Esophagus squamous epithelium (tissue), 5 donors: ENCODE measurements at regions not wholly inside any gene's neighbourhood (a gene's known extent, or its start where the extent isn't known, plus 50 kb on each side); places are given as distances from the start of the nearest gene placed in this dataset.

Source experiments
- DNase-seq: peaks from one replicate; lab custom pipeline; 2025; lab: John Stamatoyannopoulos, UW
- H3K27ac ChIP-seq, 4 donors: fragments of 200-600 bp; sonication (generic); one replicate each; pipeline ENCODE4 v1.5.1; 2016 to 2019; ENCODE audit warnings: mild to moderate bottlenecking in 1 of 4
- H3K27me3 ChIP-seq, 4 donors: fragments of 200-600 bp; sonication (generic); 1 replicate in 3 of 4; 2 replicates in 1 of 4; pipeline versions ENCODE4 v1.5.1 to v1.6.0; 2017 to 2021; ENCODE audit warnings: antibody characterized with exemption in 1 of 4
- H3K36me3 ChIP-seq, 3 donors: fragments of 200-600 bp; sonication (generic); one replicate each; pipeline ENCODE4 v1.5.1; 2016 to 2019
- H3K4me1 ChIP-seq, 3 donors: fragments of 200-600 bp; sonication (generic); one replicate each; pipeline ENCODE4 v1.5.1; 2017 to 2019
- H3K4me3 ChIP-seq, 4 donors: fragments of 200-600 bp; sonication (generic); 1 replicate in 3 of 4; 2 replicates in 1 of 4; pipeline ENCODE4 v1.5.1; 2016 to 2019; ENCODE audit warnings: mild to moderate bottlenecking in 2 of 4, moderate library complexity in 1 of 4
- H3K9me3 ChIP-seq, 3 donors: fragments of 200-600 bp; sonication (generic); one replicate each; pipeline ENCODE4 v1.5.1; 2016 to 2019
- POLR2A ChIP-seq, 4 donors: fragments of 450-650 bp; IDR thresholded peaks; one replicate each; pipeline ENCODE4 v1.6.1; 2017; ENCODE audit warnings: antibody characterized with exemption in 4 of 4, mild to moderate bottlenecking in 4 of 4, moderate library complexity in 3 of 4
- WGBS, 2 donors: methylation state at CpG; one replicate each; pipeline ENCODE4 v1.1.5; 2018; 5-methylcytosine and 5-hydroxymethylcytosine counted together
- intact Hi-C: fragments of 100-400 bp; cut with DNase I; formaldehyde crosslinking; loops from one replicate; pipeline ENCODE4 v1.15.0; 2022
- TF ChIP-seq, protein P1 (sequence below), 6 experiments: fragments of 450-650 bp in 4 of 6; fragments of 200-600 bp in 2 of 6; sonication (generic) in 2 of 6; IDR thresholded peaks; one replicate each; pipeline ENCODE4 v1.5.1; 2016 to 2019; ENCODE audit warnings: antibody characterized with exemption in 6 of 6, mild to moderate bottlenecking in 4 of 6, moderate library complexity in 4 of 6
- donor health status: DM: yes; HTN: yes; CAD: no.

DNA sequence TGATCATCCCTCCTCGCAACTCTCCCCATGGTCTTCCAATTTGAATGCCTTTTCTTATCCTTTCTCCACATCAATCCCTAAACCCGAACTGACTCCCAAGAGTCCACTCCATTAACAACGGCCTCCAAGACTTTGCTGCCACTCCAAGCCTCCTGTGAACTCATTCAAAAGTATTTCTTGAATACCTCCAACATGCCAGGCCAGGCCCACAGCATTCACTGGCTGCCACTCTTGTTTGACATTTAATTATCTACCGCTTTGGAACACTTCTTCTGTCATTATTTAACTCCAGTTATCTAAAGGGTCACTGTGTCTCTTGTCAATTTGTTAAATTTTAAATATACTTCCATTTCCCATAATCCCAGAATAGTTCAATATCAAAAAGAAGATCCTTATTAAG, 378.9 kb downstream of the EFNA5 start:
- 90 to 93% methylated on average over 4 of the region's 4 CpGs for WGBS, 2 donors

DNA sequence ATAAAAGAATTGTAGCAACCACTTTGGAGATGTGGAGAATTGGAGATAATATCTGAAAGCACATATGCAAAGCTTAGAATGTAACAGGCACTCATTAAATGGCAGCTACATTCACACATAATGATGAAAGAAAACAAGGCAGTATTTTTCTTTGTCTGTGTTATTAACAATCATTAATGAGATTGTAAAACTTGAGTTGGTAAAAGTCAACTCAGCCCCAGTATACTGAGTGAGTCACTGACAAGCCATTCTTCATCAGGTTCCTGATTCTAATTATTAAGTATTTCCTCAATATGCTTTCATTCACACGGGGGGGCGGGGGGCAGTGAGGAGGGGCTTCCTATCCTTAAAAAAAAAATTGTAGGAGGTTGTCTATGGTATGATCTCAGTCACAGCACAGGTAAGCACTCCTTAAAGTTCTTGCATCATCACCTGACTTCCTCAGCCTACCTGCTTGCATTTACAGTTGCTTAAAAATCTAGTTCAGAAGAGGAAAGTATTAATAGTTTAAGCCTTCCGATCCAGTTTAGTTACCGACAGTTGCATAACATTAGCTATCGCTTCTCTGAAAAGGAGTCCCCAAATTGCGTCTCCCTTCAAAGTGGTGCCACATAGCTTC, 379.8 kb downstream of the EFNA5 start:
- Histone ChIP-seq H3K27ac (no peak overlapping the region), H3K9me3 (no peaks in the 10 kb centered on the region), H3K36me3 (no peaks in the 10 kb centered on the region), H3K27me3 (no peaks in the 10 kb centered on the region), H3K4me3 (no peak overlapping the region), H3K4me1 (peaks cover 0 to 16% (median 0%) of the 10 kb centered on the region in 3 donors)
- DNase-seq = no peak
- intact Hi-C loops = no loop called here
- WGBS, 2 donors = 70 to 75% methylated on average over 6 of the region's 6 CpGs
- TF ChIP-seq, protein P1, sequence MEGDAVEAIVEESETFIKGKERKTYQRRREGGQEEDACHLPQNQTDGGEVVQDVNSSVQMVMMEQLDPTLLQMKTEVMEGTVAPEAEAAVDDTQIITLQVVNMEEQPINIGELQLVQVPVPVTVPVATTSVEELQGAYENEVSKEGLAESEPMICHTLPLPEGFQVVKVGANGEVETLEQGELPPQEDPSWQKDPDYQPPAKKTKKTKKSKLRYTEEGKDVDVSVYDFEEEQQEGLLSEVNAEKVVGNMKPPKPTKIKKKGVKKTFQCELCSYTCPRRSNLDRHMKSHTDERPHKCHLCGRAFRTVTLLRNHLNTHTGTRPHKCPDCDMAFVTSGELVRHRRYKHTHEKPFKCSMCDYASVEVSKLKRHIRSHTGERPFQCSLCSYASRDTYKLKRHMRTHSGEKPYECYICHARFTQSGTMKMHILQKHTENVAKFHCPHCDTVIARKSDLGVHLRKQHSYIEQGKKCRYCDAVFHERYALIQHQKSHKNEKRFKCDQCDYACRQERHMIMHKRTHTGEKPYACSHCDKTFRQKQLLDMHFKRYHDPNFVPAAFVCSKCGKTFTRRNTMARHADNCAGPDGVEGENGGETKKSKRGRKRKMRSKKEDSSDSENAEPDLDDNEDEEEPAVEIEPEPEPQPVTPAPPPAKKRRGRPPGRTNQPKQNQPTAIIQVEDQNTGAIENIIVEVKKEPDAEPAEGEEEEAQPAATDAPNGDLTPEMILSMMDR (IDR thresholded peaks at IDR 0.05) = no peak
- no peak for TF ChIP-seq POLR2A (IDR thresholded peaks at IDR 0.05)

More for the DNA sequence above, 378.9 kb downstream of the EFNA5 start:
- TF ChIP-seq, protein P1 (IDR thresholded peaks at IDR 0.05) = no peak
- no peak for TF ChIP-seq POLR2A (IDR thresholded peaks at IDR 0.05)
- Histone ChIP-seq H3K27ac (no peak overlapping the region), H3K4me3 (no peak overlapping the region), H3K4me1 (peaks cover 0 to 23% (median 0%) of the 10 kb centered on the region in 3 donors), H3K9me3 (no peaks in the 10 kb centered on the region), H3K36me3 (no peaks in the 10 kb centered on the region), H3K27me3 (no peaks in the 10 kb centered on the region)
- intact Hi-C loops = no loop called here
- DNase-seq = no peak

GRCh38 chr5:107289030-107289714, 381.6 kb downstream of the EFNA5 start:
- no peaks in the 10 kb centered on the region for H3K27me3 ChIP-seq
- H3K4me1 ChIP-seq = peaks cover 0 to 6% (median 0%) of the 10 kb centered on the region in 3 donors
- no peak overlapping the region for H3K4me3 ChIP-seq
- 48 to 65% methylated on average over 3 to 4 of the region's 4 CpGs for WGBS, 2 donors
- H3K27ac ChIP-seq = no peak overlapping the region
- no peak for DNase-seq
- TF ChIP-seq, protein P1 (IDR thresholded peaks at IDR 0.05) = no peak
- TF ChIP-seq POLR2A (IDR thresholded peaks at IDR 0.05) = no peak
- intact Hi-C loops = no loop called here
- no peaks in the 10 kb centered on the region for H3K36me3 ChIP-seq
- H3K9me3 ChIP-seq = no peaks in the 10 kb centered on the region

DNA sequence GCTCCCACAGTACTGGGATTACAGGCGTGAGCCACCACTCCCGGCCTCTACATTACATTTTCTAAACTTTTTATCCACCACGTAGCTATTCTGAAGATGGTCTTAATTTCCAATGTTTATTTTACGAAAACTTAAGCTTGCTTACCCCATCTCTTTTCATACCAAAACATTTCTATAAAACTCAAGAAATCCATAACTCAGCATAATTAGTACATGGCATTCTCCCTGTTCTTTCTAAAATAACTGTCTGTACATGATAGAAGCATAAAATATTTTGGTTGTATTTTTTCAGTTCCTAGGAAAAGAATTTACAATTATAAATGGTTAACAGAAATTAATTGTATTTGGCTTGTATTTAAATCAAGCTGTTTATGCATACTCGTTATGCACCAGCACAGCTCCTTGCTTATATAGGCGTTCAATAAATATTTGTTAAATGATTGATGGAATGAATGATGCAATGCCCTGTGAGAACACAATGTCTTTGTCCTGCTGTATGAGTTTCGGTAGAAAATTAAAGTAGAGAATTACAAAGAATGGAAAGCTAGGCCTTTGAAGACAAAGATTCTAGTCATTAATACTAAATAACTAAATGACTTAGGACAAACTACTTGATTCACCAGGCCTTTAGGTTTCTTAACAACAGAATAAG, 384.2 kb downstream of the EFNA5 start:
- no peaks in the 10 kb centered on the region for H3K9me3 ChIP-seq
- intact Hi-C loops = no loop called here
- H3K4me1 ChIP-seq = peaks cover 0 to 6% (median 0%) of the 10 kb centered on the region in 3 donors
- TF ChIP-seq, protein P1 (IDR thresholded peaks at IDR 0.05) = no peak
- no peak for TF ChIP-seq POLR2A (IDR thresholded peaks at IDR 0.05)
- WGBS, 2 donors = 83 to 89% methylated on average over 7 of the region's 7 CpGs
- no peak for DNase-seq
- no peak overlapping the region for H3K27ac ChIP-seq
- no peaks in the 10 kb centered on the region for H3K27me3 ChIP-seq
- no peak overlapping the region for H3K4me3 ChIP-seq
- H3K36me3 ChIP-seq = no peaks in the 10 kb centered on the region

DNA sequence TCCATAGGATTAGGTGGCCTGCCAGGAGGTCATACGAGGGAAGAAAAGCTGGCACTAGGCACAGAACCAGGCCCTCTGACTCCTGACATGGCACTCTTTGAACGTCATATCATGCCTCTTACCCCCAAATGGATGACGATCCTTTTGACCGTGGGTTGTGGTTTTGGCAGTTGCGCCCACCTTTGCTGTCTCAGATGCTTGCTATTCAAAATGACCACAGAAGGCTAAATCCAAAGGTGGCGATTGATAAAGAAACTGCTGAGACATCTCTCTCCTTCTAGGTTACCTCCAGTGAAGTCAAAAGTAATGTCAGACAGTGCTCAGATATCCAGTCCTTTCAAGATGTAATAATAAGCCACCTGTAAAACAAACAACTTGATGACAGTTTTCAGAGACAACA, 385.0 kb downstream of the EFNA5 start:
- no peaks in the 10 kb centered on the region for H3K27me3 ChIP-seq
- H3K9me3 ChIP-seq = no peaks in the 10 kb centered on the region
- intact Hi-C loops = no loop called here
- no peak for DNase-seq
- H3K4me3 ChIP-seq = no peak overlapping the region
- H3K27ac ChIP-seq = no peak overlapping the region
- TF ChIP-seq, protein P1 (IDR thresholded peaks at IDR 0.05) = no peak
- no peak for TF ChIP-seq POLR2A (IDR thresholded peaks at IDR 0.05)
- H3K36me3 ChIP-seq = no peaks in the 10 kb centered on the region
- WGBS, 2 donors = 78 to 79% methylated on average over 6 of the region's 6 CpGs
- H3K4me1 ChIP-seq = peaks cover 0 to 6% (median 0%) of the 10 kb centered on the region in 3 donors
